ENCODE measurements at regions not wholly inside any gene's neighbourhood (a gene's known extent, or its start where the extent isn't known, plus 50 kb on each side); places are given as distances from the start of the nearest gene placed in this dataset.

- H3K27me3 ChIP-seq (ENCODE audit: insufficient read depth, low read depth), result no peaks in the 10 kb centered on the region
- H3K9me3 ChIP-seq (ENCODE audit: insufficient read depth, low read depth), result no peaks in the 10 kb centered on the region
- BruUV-seq (replicated peaks), result no TSS peak
- no peak overlapping the region for H3K4me3 ChIP-seq
- POLR2A ChIA-PET (ENCODE audit: unreplicated experiment), result no interaction called here
- TF ChIP-seq EZH2 (IDR thresholded peaks at IDR 0.05; ENCODE audit: low read depth), result no peak
- TF ChIP-seq, protein P1, sequence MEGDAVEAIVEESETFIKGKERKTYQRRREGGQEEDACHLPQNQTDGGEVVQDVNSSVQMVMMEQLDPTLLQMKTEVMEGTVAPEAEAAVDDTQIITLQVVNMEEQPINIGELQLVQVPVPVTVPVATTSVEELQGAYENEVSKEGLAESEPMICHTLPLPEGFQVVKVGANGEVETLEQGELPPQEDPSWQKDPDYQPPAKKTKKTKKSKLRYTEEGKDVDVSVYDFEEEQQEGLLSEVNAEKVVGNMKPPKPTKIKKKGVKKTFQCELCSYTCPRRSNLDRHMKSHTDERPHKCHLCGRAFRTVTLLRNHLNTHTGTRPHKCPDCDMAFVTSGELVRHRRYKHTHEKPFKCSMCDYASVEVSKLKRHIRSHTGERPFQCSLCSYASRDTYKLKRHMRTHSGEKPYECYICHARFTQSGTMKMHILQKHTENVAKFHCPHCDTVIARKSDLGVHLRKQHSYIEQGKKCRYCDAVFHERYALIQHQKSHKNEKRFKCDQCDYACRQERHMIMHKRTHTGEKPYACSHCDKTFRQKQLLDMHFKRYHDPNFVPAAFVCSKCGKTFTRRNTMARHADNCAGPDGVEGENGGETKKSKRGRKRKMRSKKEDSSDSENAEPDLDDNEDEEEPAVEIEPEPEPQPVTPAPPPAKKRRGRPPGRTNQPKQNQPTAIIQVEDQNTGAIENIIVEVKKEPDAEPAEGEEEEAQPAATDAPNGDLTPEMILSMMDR (conservative IDR thresholded peaks at IDR 0.05), result no peak
- peaks cover 45% of the 10 kb centered on the region for H3K4me1 ChIP-seq (replicated peaks; ENCODE audit: insufficient read depth)
- H3K27ac ChIP-seq, result no peak overlapping the region
- no peak overlapping the region for H2AFZ ChIP-seq
- no peaks in the 10 kb centered on the region for H3K36me3 ChIP-seq (ENCODE audit: low read depth)
- no peak for DNase-seq
- intact Hi-C loops (cut with micrococcal nuclease; ENCODE audit: unreplicated experiment), result no loop called here
- no peaks in the 10 kb centered on the region for H3K9me2 ChIP-seq (ENCODE audit: insufficient read depth)
- CTCF ChIA-PET, result interaction anchor here (0.6 kb wide), 1 partner anchor 25 kb away, joined by 6 read pairs; no protein-coding TSS in a partner anchor
- H3K4me2 ChIP-seq, result no peak overlapping the region
- no peaks in the 10 kb centered on the region for H4K20me1 ChIP-seq (ENCODE audit: insufficient read depth)
- no peaks in the 10 kb centered on the region for H3K79me2 ChIP-seq (ENCODE audit: low read depth)
- H3F3A ChIP-seq (ENCODE audit: insufficient read depth, low read depth), result peaks cover 46% of the 10 kb centered on the region
These were observed 79.9 kb downstream of the CEBPB start for GRCh38 chr20:50270569-50270968.

DNA sequence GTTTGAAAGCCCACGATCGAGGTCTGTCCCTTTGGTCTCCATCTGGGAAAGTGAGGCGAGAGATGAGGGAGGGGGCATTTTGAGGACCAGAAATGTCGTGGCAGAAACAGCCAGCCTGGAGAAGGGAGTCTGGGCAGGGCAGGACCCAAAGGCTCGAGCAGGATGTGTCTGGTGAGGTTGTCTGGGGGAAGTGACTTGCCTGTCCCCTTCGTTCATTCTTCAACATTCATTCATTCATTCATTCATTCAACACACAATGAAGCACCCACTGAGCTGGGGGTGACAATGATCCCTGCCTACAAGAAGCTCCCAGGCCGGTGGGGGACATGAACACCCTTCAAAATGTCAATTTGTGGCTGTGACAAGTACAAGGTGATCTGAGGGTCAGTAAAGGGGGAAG lies 80.5 kb downstream of the CEBPB start:
- H3K27me3 ChIP-seq (ENCODE audit: insufficient read depth, low read depth), result no peaks in the 10 kb centered on the region
- no peaks in the 10 kb centered on the region for H3K9me3 ChIP-seq (ENCODE audit: insufficient read depth, low read depth)
- H3K4me1 ChIP-seq (replicated peaks; ENCODE audit: insufficient read depth), result peaks cover 40% of the 10 kb centered on the region
- H3K4me3 ChIP-seq, result no peak overlapping the region
- ChIA-PET CTCF (interaction anchor here (0.6 kb wide), 2 partner anchors 26 to 152 kb away, joined by 3 to 6 read pairs; no protein-coding TSS in a partner anchor), POLR2A (ENCODE audit: unreplicated experiment) (no interaction called here)
- H3F3A ChIP-seq (ENCODE audit: insufficient read depth, low read depth), result peaks cover 40% of the 10 kb centered on the region
- no peak overlapping the region for H3K4me2 ChIP-seq
- DNase-seq, result no peak
- H3K9me2 ChIP-seq (ENCODE audit: insufficient read depth), result no peaks in the 10 kb centered on the region
- H4K20me1 ChIP-seq (ENCODE audit: insufficient read depth), result no peaks in the 10 kb centered on the region
- no peak for TF ChIP-seq EZH2 (IDR thresholded peaks at IDR 0.05; ENCODE audit: low read depth)
- TF ChIP-seq, protein P1 (conservative IDR thresholded peaks at IDR 0.05), result no peak
- H3K36me3 ChIP-seq (ENCODE audit: low read depth), result no peaks in the 10 kb centered on the region
- H3K27ac ChIP-seq, result no peak overlapping the region
- intact Hi-C loops (cut with micrococcal nuclease; ENCODE audit: unreplicated experiment), result no loop called here
- no peaks in the 10 kb centered on the region for H3K79me2 ChIP-seq (ENCODE audit: low read depth)
- no peak overlapping the region for H2AFZ ChIP-seq
- no TSS peak for BruUV-seq (replicated peaks)

DNA sequence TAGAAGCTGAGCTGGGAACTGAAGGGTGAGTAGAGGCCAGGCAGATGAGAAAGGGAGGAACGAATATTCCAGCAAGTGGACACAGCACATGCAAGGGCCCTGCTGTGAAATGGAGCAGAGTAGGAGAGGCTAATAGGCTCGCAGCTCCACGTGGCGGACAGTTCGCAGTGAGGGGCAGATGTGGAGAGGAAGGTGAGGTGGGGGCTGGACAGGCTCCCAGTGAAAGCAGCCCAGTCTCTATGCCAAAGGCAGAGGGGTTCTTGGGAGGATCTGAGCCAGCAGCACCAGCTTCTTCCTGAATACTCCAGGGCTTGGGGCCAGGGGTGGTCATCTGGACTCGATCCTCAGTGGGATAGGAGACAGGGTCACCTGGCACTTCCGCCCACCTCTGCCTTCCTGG lies 81.0 kb downstream of the CEBPB start:
- intact Hi-C loops (cut with micrococcal nuclease; ENCODE audit: unreplicated experiment), result no loop called here
- no TSS peak for BruUV-seq (replicated peaks)
- Histone ChIP-seq H3F3A (ENCODE audit: insufficient read depth, low read depth) (peaks cover 36% of the 10 kb centered on the region), H4K20me1 (ENCODE audit: insufficient read depth) (no peaks in the 10 kb centered on the region), H3K4me3 (no peak overlapping the region), H3K36me3 (ENCODE audit: low read depth) (no peaks in the 10 kb centered on the region), H3K4me2 (no peak overlapping the region), H3K9me3 (ENCODE audit: insufficient read depth, low read depth) (no peaks in the 10 kb centered on the region), H2AFZ (no peak overlapping the region), H3K27ac (no peak overlapping the region), H3K9me2 (ENCODE audit: insufficient read depth) (no peaks in the 10 kb centered on the region), H3K4me1 (replicated peaks; ENCODE audit: insufficient read depth) (peaks cover 36% of the 10 kb centered on the region), H3K79me2 (ENCODE audit: low read depth) (no peaks in the 10 kb centered on the region), H3K27me3 (ENCODE audit: insufficient read depth, low read depth) (no peaks in the 10 kb centered on the region)
- DNase-seq, result no peak
- ChIA-PET POLR2A (ENCODE audit: unreplicated experiment) (no interaction called here), CTCF (interaction anchor here (0.6 kb wide), 1 partner anchor 152 kb away, joined by 3 read pairs; no protein-coding TSS in a partner anchor)
- TF ChIP-seq EZH2 (IDR thresholded peaks at IDR 0.05; ENCODE audit: low read depth), result no peak
- TF ChIP-seq, protein P1 (conservative IDR thresholded peaks at IDR 0.05), result no peak

Data from PC-9 (cell line).